ENCODE measurements at regions not wholly inside any gene's neighbourhood (a gene's known extent, or its start where the extent isn't known, plus 50 kb on each side); places are given as distances from the start of the nearest gene placed in this dataset.

- DNase-seq (ENCODE audit: low read depth in 3 of 3, low spot score in 2 of 3) = peak; percentile 43 to 69 (median 53)
These were observed 500.4 kb downstream of the PTPRU start for GRCh38 chr1:29736582-29737188.

- DNase-seq (ENCODE audit: low read depth in 3 of 3, low spot score in 2 of 3) = no peak
These were observed 496.1 kb downstream of the PTPRU start for GRCh38 chr1:29732453-29732852.

- no peak for DNase-seq (ENCODE audit: low read depth in 3 of 3, low spot score in 2 of 3)
These were observed 494.3 kb downstream of the PTPRU start for GRCh38 chr1:29730623-29731022.

- DNase-seq (ENCODE audit: low read depth in 3 of 3, low spot score in 2 of 3) = no peak
These were observed 493.0 kb downstream of the PTPRU start for GRCh38 chr1:29729281-29729680.

GRCh38 chr1:29728703-29729102 lies 492.4 kb downstream of the PTPRU start:
- no peak for DNase-seq (ENCODE audit: low read depth in 3 of 3, low spot score in 2 of 3)

GRCh38 chr1:29725262-29725661 lies 488.9 kb downstream of the PTPRU start:
- DNase-seq (ENCODE audit: low read depth in 3 of 3, low spot score in 2 of 3) = no peak

GRCh38 chr1:29722598-29722997 lies 486.3 kb downstream of the PTPRU start:
- DNase-seq (ENCODE audit: low read depth in 3 of 3, low spot score in 2 of 3) = no peak

GRCh38 chr1:29719253-29719652 lies 482.9 kb downstream of the PTPRU start:
- no peak for DNase-seq (ENCODE audit: low read depth in 3 of 3, low spot score in 2 of 3)

GRCh38 chr1:29718791-29719190 lies 482.5 kb downstream of the PTPRU start:
- DNase-seq (ENCODE audit: low read depth in 3 of 3, low spot score in 2 of 3) = no peak

GRCh38 chr1:29716306-29716705 lies 480.0 kb downstream of the PTPRU start:
- no peak for DNase-seq (ENCODE audit: low read depth in 3 of 3, low spot score in 2 of 3)

GRCh38 chr1:29713857-29714256 lies 477.5 kb downstream of the PTPRU start:
- DNase-seq (ENCODE audit: low read depth in 3 of 3, low spot score in 2 of 3) = no peak

- no peak for DNase-seq (ENCODE audit: low read depth in 3 of 3, low spot score in 2 of 3)
These were observed 476.5 kb downstream of the PTPRU start for GRCh38 chr1:29712801-29713200.

- no peak for DNase-seq (ENCODE audit: low read depth in 3 of 3, low spot score in 2 of 3)
These were observed 475.9 kb downstream of the PTPRU start for GRCh38 chr1:29712284-29712651.

GRCh38 chr1:29711582-29712283 lies 475.4 kb downstream of the PTPRU start:
- DNase-seq (ENCODE audit: low read depth in 3 of 3, low spot score in 2 of 3) = no peak

- no peak for DNase-seq (ENCODE audit: low read depth in 3 of 3, low spot score in 2 of 3)
These were observed 473.5 kb downstream of the PTPRU start for GRCh38 chr1:29709704-29710280.

- DNase-seq (ENCODE audit: low read depth in 3 of 3, low spot score in 2 of 3) = no peak
These were observed 472.7 kb downstream of the PTPRU start for GRCh38 chr1:29708796-29709703.

GRCh38 chr1:29708381-29708780 lies 472.1 kb downstream of the PTPRU start:
- DNase-seq (ENCODE audit: low read depth in 3 of 3, low spot score in 2 of 3) = no peak

GRCh38 chr1:29707796-29708195 lies 471.5 kb downstream of the PTPRU start:
- no peak for DNase-seq (ENCODE audit: low read depth in 3 of 3, low spot score in 2 of 3)

- no peak for DNase-seq (ENCODE audit: low read depth in 3 of 3, low spot score in 2 of 3)
These were observed 470.6 kb downstream of the PTPRU start for GRCh38 chr1:29706936-29707335.

GRCh38 chr1:29704430-29704829 lies 468.1 kb downstream of the PTPRU start:
- DNase-seq (ENCODE audit: low read depth in 3 of 3, low spot score in 2 of 3) = no peak
